Fibroblast of skin of left quadriceps (primary cell): ENCODE measurements at regions not wholly inside any gene's neighbourhood (a gene's known extent, or its start where the extent isn't known, plus 50 kb on each side); places are given as distances from the start of the nearest gene placed in this dataset.
"Not testable (repeated sequence)": the region's sequence is repeated elsewhere in the genome, so short reads cannot be mapped to it uniquely, and the experiment has no call there.

Experiments used
- DNase-seq, 2 experiments: peaks; one replicate each; pipeline ENCODE4 v3.0.0-alpha.2; 2013; ENCODE audit warnings: low read depth in 2 of 2

DNA sequence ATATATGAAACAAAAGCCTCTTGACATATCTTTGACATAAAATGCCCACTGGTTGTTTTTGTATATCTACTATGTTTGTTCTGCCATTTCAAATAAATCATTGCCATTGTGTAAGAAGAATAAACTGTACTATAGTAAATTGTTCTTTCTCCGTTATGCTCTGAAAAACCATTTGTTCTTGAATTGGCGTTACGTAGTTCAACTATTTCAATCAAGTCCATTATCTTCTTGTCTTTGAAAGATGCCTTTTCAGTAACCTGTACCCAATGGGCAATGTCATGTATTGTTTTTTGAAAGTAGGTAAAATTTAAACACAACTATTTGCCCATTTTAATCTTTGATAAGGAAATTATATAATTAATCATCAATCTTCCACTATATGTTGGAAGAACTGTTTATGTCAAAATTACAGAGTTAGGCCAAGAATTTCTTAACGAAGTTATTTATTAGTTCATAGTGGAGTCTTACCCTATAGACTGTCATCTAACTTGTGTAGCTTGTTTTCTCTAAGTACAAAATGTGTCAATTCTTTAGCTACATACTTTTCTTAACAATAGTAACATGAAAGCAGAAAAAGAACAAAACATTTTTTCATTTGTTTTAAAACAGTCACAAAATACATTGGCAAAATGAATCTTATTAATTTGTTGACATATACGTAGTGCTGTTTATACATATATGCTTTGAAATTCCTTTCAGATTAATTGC is 294.8 kb downstream of the PTPRC start:
- DNase-seq, result no peak

DNA sequence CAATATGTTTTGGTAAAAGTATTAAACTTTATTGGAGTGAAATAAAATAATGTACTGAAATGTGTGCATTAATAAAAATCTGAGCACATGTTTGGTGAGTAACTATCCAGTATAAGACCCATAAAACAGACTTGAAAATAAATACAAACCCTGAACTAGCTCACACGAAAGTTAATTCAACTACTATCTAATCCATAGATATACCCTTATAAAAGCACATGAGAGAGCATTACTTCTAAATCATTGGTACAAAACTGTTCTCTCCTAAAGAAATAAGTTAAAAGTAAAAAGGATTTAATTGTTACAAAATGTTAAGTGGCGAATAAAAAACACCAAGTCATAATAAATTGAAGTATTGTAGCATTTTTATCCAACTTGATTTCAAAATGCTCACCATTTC is 295.6 kb downstream of the PTPRC start:
- DNase-seq, result no peak

DNA sequence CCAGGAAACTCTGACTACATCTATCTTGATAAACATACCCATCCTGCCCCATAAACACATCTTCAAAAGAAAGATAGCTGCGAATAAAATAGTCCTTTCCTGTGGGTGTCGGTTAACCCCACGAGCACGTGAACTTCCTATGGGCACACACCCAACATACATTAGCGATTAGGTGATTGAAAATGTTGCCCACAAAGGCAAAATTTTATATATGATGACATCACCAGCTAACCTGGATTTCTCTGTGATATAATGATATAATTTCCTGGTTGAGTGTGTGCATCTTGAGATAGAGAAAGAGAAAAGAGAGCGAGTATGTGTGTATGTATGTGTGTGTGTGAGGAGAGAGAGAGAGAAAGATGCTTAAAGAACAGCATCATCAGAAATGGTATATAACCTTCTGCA is 296.1 kb downstream of the PTPRC start:
- DNase-seq, result no peak

DNA sequence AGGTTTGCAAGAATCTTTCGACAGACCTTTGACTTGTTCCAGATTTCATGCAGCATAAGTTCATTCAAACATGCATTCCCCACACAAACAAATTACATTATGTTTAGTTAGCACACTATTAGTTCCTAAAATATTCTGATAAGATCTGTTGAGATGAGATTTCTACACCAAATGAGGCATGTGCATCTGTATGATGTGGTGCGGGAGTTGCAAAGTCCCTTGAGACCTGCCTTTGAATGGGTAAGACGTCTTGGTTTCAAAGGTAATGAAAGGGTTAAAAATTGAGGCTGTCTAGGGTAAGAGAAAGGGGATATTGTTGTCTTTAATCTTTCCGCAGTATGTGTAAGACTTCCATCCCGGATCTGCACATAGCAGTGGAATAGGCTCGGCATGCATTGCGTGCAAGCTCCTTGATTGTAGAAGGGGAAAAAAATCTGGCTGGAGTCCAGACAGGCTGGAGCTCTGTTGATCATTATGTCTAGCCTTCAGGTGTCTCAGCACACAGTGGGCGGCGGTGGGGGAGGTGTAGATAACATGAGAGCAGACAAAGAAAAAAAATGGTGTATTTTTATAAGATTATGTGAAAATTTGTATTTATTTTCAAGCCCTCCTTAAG is 296.6 kb downstream of the PTPRC start:
- peak; percentile 91 to 92 for DNase-seq

DNA sequence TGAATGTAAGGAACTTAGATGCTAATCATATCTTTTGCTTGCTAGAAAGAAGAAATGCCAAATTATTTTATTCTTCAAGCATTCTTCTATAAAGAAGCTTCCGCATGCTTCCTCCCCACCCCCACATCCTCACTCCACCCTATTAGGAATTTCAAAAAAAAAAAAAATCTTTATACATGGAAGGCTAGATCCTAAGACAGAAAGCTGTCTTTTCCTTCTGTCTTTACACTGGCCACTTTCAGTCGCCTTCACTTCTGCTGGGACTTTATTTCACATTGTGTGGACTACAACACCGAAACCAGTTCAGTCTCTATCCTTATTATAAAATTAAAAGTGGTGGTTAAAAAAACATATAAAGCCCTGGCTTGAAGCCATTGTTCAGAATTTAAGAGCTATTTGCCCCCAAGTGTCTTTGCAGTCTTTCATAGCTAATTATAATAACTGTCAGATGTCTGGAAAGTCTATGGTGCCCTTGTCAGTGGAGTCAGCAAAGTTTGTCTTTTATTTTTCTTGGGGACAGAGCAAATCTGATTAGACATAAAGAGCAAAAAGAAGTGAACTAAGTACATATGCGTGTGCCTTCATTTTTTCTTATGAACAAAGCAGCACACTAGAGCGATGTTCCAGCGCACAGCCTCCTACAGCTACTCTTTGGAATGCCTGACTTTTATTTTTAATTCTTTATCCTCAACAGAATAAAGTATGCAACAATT is 297.7 kb downstream of the PTPRC start:
- DNase-seq, result no peak

DNA sequence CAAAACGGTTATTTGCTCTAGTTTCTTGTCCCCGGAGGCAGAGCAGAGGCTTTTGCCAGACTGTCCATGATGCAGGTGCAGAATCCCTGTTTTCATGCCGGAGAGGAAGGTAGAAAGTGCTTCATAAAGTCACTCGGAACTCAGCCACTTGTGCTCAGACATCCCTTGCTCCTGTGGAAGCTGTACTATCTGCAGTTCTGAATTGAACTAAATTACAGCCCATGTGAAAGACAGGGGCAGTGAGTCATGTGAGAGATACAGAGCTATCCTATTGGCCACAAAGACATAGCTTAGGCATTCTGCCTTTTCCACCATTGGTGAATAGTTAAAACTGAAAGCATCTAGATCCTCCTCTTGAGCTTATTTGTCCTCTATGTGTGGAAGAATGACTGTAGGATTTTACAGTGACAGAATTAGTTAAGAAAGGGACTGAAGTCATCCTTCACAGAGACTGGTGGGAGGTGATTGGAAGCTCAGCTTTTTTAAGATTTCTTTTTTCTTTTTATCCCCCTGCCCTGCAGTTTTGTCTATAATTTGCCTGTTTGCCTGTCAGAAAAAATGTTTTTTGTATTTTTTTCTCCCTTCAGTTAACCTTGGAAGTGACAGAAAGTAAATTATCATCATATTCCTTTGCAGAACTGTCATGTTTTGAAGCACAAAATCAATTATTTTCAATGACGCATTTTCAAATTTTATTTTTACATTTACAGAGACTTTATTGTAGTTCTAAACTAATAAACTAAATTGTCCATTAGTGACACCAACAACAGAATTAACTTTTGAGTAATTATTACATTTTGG is 298.6 kb downstream of the PTPRC start:
- DNase-seq, result peak; percentile 83 to 84

DNA sequence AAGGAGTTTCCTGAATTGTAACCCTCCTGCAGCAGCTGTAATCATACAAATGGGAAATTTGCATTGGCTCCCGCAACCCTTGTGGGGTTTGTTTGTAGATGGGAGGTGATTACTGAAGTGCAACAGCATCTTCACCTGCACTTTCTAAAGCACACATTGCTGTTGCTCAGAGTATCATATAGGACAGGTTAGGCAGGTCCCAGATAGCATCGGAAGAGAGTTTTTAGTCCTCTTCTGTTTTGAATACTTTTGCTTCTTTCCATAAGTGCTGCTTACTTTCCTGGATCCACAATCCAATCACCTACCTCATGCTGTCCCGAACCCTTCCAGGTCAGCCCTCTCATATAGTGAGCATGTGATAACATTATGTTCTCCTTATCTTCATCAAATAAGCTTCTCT is 300.4 kb downstream of the PTPRC start:
- DNase-seq, result no peak

DNA sequence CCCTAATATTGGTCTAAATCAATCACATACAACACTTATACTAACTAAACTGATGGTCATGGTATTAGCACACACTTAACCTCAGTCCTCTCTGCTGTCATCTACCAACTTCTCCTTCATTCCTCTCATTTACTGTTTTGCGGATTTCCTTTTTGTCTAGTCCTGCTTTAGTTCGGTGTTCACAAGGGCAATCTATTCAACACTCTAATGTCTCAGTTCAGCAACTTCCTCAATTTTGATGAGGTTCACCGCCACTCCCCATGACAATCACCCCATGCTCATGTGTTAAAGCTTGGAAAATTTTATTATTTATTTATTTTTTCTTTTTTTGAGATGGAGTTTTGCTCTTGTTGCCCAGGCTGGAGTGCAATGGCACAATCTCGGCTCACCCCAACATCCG is 301.1 kb downstream of the PTPRC start:
- DNase-seq, result no peak

DNA sequence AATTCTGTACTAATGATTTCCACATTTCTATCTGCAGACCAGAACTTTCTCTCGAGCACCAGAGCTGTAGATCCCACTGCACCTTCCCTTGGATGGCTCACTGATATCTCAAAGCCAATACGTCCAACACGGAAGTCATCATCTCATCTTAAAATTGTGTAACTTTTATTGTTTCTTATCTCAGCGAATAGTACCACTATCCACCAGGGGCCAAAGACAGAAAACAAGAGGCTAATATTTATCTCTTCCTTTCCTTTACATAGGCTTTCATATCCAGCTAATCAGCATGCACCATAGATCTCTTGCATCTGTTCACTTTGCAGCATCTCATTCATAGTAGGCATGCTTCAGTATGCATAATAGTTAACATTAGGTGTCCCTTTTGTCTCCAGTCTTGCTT is 303.6 kb downstream of the PTPRC start:
- DNase-seq, result no peak

DNA sequence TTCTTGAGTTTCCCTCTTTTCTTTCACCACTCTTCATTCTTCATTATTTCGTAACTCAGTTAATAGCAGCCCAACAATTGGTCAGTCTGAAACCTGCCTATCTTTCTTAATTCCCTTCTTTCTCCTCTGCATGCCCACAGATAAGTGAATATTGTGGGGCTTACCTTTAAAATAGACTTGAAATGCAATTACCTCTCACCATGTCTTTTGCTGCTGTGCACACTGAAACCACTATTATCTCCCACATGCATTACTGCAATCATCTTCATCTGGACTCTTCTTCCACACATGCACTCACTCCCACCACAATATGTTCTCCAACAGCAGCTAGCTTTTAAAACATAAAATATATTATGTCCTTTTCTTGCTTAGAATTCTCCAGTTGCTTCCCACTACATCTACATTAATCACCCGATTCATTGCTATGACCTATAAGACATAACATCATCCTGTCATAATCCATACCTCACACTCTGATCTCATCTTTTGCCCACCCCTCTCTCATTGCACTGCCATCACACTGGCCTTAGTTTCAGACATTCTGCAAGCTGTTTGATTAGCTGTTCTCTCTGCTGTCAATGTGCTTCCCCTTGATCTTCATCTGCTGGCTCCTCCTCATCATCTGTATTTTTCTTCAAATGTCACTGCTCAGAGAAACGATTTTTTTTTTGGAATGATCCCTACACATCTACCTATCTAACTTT is 304.8 kb downstream of the PTPRC start:
- no peak for DNase-seq

DNA sequence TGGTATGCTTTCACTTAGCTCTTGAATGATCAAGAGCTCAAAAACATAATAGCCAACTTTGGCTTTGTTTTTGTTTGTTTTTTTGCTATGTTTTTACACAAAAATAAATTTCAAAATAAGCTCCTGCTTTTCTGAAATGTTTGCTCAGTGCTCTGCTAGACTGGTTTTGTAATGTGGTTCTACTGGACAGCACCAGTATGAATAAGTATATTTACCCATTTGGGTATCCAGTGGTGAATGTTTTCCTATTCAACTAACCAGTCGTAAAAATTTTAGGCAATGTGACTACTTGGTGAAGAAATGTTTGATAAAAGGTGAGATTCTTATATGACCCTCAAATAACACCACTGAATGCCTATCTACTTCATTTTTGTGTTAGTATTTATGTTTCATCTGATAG is 308.6 kb downstream of the PTPRC start:
- no peak for DNase-seq

DNA sequence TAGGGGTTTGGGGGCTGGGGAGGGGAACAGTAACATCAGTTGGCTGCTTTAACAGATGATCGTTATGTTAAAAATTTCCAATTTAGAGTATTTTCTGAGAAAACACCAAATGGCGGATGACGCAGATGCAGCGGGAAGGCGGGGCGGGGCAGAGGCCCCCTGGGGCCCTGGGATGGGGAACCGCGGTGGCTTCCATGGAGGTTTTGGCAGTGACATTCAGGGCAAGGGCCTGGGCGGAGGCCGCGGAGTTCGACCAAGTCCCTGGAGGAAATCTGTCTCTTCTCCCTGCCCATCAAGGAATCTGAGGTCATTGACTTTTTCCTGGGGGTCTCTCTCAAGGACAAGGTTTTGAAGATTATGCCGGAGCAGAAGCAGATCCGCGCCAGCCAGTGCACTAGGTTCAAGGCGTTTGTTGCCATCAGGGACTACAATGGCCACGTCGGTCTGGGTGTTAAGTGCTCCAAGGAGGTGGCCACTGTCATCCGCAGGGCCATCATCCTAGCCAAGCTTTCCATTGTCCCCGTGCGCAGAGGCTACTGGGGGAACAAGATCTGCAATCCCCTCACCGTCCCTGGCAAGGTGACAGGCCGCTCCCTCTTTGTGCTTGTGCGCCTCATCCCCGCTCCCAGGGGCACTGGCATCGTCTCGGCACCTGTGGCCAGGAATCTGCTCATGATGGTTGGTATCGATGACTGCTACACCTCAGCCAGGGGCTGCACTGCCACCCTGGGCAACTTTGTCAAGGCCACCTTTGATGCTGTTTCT is 310.2 kb downstream of the PTPRC start:
- no peak for DNase-seq

DNA sequence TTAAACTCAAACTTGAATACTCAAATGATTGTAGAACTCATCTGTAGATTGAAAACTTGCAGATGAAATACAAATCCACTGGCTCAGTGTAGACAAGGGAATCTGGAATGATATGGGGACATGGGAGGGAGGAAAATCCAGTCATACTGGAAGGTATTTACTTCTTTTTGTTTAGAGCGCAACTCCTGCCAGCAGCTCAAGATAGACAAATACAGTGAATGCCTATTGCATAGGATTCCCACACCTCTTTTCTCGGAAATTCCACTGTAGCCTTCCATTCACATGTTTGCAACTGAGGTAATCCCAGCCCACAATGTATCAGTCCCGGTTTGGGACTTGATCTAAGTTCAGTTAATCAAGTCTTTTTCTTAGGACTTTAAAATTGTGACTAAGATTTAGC is 311.2 kb downstream of the PTPRC start:
- DNase-seq, result no peak

DNA sequence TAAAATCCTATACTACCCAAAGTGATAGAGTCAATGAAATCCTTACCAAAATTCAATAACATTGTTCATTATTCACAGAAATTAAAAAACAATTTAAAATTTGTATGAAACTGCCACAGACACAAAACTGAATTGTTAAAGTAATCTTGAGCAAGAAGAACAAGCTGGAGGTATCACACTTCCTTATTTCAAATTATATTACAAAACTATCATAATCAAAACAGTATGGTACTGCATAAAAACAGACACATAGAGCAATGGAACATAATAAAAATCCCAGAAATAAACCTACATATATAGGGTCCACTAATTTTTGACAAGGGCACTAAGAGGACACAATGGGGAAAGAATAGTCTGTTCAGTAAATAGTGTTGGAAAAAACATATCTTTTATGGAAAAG is 316.2 kb downstream of the PTPRC start:
- no peak for DNase-seq

DNA sequence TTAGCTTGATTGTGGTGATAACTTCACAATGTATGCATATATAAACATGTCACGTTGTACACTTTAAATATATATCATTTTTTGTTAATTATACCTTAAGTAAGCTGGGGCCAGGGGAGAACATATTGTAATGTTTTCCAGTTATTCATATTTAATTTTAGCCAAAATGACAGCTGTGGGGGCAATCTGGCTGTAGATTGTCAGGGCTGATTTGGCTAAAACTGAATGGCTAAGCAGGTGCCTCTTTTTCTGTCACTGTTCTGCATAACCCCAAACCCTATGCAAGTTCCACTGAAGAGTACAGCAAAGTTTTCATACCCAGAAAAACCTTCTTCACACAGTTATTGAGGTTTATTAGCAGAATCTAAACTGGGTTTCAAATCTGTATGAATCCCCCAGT is 318.2 kb downstream of the PTPRC start:
- DNase-seq, result no peak

DNA sequence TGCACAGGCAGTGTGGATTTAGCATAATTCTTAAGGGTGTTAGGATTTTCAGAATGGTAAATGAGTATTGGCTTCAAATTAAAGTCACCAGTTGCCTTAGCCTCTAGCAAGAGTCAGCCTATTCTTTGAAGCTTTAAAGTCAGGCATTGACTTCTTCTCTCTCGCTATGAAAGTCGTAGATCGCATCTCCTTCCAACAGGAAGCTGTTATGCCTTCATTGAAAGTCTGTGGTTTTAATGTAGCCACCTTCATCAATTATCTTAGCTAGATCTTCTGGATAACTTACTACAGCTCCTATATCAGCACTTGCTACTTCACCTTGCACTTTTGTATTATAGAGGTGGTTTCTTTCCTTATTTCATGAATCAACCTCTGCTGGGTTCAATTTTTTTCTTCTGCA is 320.2 kb downstream of the PTPRC start:
- no peak for DNase-seq

DNA sequence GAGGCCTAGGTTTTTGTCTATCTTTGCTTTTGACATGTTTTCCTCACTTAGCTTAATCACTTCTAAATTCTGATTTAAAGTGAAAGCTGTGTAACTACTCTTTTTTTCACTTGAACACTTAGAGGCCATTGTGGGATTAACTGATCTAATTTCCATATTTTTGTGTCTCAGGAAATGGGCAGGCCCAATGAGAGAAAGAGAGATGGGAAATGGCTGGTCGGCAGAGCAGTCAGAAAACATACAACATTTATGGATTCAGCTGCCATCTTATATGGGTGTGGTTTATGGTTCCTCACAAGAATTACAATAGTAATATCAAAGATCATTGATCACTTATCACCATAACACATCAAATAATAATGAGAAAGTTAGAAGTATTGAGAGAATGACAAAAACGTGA is 320.8 kb downstream of the PTPRC start:
- no peak for DNase-seq

DNA sequence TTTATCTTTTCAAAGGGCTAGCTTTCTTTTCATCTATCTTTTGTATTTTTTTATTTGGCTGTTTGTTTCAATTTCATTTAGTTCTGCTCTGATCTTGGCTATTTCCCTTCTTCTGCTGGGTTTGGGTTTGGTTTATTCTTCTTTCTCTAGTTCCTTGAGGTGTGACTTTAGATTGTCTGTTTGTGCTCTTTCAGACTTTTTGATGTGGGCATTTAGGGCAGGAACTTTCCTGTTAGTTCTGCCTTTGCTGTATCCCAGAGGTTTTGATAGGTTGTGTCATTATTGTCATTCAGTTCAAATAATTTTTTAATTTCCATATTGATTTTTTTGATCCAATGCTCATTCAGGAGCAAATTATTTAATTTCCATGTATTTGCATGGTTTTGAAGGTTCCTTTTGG is 325.0 kb downstream of the PTPRC start:
- not testable (repeated sequence) for DNase-seq

DNA sequence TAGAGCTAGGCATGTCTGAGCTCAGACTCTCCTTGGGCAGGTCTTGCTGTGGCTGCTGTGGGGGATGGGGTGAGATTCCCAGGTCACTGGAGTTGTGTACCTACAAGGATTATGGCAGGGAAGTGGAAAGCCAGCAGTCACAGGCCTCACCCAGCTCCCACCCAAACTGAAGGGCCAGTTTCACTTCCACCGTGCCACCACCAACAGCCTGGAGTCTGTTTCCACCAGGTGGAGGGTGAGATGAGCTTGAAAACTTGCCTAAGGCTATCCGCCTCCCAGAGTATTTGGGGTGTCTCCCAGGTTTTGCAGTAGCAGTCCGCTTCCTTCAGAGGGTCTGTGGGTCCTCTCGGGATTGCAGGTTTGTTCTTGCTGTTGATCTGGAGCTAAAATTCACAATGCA is 327.7 kb downstream of the PTPRC start:
- no peak for DNase-seq

DNA sequence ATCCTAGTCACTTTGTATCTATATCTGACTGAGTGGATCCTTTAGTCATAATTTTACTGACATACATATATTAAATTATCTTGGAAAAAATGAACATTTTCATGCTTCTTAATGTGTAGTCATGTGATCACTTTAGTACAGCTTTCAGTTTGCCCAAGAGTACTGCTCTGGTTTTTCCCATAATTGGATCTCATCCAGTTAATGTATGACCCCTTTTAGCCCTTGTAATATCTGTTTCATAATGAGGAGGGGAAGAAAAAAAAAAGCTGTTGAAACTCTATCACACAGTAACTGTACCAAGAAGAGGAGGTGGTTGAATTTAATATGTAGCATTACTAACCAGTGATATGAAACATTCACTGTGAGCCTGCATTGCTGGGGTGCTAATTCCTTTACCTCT is 328.7 kb downstream of the PTPRC start:
- DNase-seq, result no peak

DNA sequence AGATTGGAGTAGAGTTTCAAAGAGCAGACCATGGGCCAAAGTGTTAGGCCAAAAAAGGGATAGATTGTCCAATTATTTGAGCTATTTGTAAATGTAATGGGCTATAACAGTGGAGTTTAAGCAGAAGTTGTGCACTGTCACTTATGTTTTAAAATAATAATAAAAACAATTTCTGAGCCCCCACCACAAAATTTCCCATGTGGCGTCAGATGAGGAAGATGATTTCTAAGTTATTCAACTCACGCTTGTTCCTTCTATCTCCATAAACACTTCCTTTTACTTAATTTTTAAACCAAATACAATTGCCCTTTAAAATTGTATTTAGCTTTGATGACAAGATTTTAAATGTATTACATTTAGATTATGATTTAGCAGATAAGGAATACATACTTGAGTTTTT is 330.0 kb downstream of the PTPRC start:
- no peak for DNase-seq
